ENCODE measurements at regions not wholly inside any gene's neighbourhood (a gene's known extent, or its start where the extent isn't known, plus 50 kb on each side); places are given as distances from the start of the nearest gene placed in this dataset.

GRCh38 chr5:44446399-44446798 lies 57.2 kb upstream of the FGF10 start:
- TF ChIP-seq POLR2A (IDR thresholded peaks at IDR 0.05) (no peak), CTCF (IDR thresholded peaks at IDR 0.05) (no peak)

All from Peyer's patch (tissue), 4 donors.